GM18502 (cell line): ENCODE measurements at regions not wholly inside any gene's neighbourhood (a gene's known extent, or its start where the extent isn't known, plus 50 kb on each side); places are given as distances from the start of the nearest gene placed in this dataset.

Source experiments
- ATAC-seq: cut with Tn5 transposase; IDR thresholded peaks from one replicate; pipeline ENCODE4 v1.9.1; 2021; ENCODE audit warnings: mild to moderate bottlenecking; ENCODE audit not compliant: unreplicated experiment, poor library complexity

DNA sequence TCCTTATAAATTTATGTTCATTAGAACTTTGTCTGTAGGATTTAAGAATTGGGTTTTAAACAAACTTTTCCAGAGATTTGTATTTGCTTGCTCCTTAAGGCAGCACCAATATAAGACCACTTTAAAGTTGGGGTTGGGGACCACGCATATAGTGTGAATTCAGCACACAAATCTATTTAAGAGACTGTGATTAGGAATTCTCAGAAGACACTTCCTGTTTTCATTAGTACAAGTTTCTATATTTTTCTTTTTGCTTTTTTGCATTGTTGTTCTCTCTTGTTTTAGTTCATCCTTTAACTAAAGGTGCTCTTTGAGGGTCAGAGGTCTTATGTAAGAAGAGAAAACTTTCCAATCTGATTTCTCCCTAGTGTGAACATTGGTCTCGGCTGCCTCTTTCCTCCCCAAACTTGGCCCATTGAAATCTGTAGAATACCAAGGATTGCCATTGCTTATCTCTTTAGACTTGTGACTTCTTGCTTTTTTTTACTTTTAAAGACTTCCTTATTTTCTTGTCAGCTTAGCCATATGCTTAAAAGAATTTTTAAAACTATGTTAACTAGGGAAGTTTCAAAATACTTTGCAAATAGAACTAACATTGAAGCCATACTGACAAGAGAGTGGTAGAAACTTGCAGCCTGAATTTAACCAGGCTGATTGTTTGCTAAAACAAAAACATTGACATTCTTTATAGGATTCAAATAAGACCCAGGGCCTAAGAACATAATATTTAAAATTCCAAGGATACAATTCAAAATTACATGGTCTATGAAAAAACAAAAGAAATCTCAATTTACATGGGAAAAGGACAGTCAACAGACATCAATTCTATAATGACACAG, 264.1 kb upstream of the FN1 start:
- ATAC-seq: no peak

DNA sequence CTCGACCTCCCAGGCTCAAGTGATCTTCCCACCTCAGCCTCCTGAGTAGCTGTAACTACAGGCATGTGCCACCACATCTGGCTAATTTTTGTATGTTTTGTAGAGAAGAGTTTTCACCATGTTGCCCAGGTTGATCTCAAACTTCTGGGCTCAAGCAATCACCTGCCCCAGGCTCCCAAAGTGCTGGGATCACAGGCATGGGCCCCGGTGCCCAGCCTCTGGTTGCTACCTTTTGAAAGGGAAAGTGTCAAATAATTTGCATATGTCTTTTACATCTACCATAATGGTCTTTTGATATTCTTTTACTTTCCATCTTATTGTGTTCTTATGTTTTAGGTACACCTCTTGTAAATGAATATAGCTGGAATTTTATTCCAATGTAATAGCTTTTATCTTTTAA, 263.1 kb upstream of the FN1 start:
- no peak for ATAC-seq

DNA sequence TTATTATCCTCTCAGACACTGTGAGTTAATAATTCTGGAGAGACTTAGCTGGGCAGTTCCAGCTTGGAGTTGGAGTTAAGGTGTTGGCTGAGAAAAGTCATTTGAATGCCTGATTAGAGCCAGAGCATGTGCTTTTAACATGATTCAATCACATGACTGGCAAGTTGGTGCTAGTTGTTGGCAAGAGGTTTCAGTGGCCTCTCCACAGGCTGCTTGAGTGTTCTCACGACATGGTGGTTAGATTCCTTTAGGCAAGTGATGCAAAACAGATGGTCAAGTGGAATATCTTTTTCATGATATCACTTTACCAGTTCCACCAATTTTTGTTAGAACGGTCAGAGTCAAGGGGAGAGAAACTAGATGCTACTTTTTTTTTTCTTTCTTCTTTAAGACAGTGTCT, 262.7 kb upstream of the FN1 start:
- no peak for ATAC-seq

DNA sequence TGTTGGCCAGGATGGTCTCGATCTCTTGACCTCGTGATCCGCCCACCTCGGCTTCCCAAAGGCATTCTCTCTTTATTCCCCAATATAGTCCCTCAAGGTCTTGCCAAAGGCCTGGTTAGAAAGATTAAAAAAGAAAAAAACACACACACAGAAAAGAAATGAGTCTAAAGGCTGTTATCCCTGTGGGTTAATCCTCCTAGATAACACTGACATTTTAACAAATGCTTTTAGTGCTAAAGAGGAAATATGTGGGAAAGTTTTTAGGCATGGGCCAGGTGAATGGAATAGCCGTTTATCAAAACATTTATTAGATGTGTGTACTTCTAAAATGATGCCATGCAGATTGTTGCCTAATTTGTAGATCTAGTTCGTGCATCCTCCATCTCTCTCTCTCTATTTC, 261.6 kb upstream of the FN1 start:
- ATAC-seq: no peak

DNA sequence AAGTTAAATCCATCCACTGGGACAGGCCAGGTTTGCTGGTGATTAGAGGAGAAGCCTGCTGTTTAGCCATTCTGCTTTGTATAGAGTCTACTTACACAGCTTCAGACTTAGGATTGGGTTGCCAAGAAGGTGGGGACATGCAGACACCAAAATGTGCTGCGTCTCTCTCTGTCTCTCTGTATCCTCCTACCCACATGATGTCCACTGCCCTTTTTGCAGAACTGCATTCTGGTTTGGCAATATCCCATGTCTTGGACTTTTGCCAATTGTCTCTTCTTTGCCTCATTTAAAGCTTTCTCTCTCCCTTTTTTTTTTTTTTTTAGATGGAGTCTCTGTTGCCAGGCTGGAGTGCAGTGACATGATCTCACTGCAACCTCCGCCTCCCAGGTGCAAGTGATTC, 261.1 kb upstream of the FN1 start:
- ATAC-seq: no peak

DNA sequence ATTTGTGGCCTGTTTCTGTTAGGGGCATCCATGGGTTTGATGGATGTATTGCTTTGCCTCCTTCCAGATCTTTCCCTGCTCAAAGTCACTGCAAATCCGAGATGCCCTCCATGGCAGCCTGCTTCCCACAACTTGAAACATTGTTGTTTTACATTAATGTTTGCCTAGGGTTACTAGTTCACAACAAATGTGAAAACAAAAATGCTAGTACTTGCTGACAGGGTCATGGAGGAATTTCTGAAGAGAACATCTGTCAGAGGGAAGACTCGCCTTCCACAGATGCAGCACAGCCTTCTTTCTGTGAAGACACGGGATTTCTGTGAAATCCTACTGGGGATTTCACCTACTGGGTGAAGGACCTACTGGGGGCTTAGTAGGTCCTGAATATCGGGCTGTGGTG, 260.0 kb upstream of the FN1 start:
- no peak for ATAC-seq

DNA sequence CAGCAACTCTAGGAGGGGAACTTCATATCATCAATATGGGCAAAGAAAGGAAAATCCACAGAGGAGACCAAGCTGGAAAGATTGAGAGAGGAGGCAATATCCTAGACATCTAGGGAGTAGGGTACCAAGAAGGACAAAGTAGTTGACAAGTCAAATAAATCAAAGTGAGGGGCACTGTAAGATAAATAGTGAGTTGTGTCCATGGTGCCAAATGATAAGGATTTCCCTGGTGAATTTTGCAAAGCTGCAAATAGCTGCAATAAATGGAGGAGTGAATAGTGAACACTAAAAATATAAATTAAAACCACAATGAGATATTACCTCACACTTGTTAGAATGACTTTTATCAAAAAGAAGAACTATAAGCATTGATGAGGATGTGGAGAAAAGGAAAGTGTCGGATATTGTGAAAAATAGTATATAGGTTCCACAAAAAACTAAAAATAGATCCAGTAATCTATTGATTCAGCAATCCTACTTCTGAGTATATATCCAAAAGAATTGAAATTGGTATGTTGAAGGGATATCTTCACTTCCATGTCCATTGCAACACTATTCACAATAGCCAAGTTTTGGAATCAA, 258.2 kb upstream of the FN1 start:
- ATAC-seq: no peak

DNA sequence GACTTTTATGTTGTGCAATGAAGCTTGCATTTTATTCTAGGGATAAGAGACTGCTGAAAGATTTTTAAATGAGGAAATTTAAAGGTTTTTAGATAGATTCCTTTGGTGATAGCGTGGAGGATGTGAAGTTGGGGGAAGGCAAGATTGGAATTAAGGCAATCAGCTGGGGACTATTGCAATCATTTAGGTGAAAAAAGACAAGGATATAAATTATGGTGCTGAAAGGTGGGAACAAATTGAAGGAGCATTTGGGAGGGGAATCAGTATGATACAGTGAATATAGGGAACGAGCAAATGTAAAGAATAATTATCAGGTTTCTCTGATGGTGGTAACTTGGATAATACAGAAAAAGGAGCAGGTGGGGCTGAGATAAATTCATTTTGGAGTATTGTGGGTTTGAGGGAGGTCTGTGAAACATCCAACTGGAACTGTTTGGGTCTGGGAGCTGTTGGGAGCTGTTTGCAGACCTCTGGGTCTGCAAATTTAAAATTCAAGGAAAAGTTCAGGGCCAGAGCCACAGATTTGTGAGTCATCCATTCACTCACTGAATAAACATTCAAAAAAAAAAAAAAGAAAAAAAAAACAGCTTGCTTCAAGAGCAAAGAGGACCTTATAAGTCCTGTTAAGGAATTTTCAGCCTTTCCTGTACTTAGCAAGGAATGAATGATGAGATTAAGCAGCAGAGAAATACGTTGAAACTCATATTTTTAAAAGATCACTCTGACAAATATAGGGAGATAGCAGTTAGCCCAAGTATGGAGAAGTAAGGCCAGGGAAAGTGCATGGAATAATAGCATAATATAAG, 257.5 kb upstream of the FN1 start:
- no peak for ATAC-seq

DNA sequence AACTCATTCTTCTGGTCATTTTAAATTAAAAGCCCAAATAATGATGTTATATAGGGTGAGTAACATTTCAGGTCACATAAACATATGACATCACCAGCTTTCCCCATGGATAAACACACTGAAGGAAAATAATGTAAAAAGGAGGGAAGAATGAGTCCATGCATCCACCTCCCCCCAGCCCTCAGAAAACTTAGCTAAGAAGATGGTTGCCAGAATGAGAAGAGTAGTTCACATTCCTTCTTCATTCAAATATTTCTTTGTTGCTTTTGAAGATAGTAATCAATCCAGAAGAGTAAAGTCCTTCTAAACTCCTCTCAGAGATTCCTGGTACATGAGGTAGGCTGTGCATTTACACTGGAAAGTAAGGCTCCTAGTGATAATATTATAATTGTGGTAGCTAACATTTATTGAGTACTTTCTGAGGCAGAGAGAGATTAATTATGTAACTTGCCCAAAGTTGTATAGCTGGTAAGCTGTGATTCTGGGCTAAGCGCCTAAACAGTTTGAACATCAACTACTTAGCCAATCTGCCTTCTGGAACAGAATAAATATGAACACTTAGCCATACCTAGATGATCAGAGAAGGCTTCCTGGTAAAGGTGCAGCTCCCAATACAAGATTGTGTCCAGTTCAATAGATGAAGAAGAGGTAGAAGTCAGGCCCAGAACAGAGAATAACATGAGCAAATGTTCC, 256.7 kb upstream of the FN1 start:
- ATAC-seq: no peak

DNA sequence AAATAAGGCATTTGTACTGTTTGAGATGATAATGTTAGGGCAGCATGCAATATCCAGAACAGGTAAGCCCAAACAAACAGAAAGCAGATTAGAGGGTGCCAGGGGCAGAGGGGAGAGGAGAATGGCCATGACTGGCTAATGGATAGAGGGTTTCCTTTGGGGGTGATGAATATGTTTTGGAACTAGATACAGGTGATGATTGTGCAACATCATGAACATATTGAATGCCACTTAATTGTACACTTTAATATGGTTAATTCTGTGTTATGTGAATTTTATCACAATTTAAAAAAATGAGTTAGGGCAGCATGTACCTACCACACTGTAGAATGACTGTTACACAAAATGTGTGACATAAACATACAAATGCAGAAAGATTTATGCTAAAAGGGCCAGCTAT, 255.5 kb upstream of the FN1 start:
- no peak for ATAC-seq

DNA sequence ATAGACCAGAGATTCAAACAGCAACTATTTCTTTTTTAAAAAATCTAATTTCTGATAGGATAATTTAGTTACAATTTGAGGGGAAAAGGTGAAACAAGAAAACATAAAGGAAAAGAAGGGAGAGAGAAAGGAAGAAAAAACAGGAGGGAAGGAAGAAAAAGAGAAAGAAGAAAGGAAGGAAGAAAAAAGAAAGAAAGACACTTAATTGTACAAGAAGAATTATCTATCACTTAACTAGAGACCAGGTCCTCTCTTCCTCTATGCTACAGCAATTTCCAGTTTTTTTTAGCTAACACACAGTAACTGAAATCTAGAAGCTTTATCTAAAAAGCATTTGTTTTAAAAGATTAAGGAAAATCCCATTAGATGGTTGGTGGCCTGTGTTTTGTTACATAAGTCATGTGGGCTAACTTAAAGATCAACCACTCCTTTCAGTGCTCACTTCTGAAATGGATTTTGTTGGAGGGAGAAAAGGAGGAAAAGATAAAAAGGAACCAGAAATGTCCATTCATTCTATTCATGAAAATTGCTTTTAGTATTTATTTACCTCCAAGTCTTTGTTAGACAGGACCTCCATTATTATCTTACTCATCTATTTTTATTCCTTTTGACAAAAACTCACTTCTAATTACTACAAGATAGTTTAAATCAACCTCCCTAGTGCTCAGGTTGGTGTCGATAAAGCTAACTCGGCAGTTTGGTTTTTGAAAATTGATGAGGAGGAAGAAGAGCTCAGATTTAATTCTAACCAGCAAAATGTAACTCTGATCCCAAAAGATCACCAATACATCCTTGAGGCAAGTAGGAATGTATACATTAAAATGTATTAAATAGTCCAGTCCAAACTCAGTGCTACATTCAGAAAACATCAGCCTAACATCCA, 251.5 kb upstream of the FN1 start:
- ATAC-seq: no peak

DNA sequence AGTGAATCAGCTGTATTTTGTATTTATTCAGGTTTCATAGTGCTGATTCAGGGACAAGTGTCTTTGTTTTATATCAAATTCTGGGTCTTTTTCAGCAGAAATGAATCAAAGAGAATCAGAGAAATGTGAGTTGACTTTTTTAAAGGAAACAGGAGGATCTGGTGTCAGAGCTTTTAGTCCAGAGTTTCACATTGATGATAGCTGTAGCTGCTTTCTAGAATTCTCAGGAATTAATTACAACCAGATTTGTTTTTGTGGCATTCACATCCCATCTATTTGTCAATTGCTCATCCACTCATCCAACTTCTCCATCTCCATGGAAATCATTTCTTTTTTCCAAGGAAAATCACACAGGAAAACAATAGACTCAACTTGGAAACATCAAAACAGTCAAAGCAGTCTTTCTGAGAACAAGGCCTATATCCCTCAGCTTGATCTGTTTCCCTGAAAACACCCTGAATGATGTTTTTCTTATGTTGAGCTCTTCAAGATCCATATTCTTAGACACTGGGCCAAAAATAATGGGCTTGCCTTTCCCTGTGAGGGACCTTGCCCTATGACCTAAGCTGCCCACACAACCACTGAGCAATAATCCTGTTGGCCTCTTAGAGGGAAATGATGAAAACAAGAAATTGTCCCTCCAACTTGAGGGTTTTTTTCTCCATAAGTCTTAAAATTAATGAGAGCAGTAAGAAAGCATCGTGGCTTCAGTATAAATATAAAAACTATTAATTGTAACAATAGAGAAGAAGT, 249.5 kb upstream of the FN1 start:
- no peak for ATAC-seq

DNA sequence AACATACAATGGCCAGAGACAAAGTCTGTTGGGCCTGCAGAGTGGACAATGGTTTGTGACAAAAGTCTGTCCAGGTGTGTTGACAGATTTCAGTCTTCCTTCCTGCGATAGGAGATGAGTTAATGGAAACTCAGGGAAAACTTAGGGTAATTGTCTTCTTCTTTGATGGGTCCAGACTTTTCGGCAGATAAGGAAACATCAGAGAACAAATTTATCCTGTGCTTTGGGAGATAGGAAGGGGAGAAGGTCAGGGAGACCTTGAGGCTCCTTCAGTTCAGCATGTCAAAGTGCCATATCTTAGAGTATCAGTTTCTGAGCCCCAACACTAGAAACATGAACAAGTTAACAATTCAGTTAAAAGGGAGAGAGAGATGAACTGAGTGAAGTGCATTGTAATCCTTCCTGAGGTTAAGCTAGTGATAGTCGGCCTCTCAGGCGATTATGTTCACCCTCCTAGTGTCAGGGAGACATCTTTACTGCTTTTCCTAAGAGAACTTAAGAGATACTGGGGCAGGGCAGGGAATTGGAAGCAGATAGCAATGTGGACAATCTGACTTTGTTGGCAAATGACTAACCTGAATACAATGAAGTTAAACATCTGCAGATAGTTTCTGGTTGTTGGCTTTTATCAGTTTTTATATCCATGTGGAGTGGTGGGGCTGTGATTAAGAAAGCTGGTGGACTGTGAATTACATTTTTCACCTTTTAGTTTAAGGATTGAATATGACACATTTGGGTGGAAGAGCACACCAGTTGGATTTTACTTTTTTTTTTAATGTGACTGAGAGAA, 248.8 kb upstream of the FN1 start:
- no peak for ATAC-seq

DNA sequence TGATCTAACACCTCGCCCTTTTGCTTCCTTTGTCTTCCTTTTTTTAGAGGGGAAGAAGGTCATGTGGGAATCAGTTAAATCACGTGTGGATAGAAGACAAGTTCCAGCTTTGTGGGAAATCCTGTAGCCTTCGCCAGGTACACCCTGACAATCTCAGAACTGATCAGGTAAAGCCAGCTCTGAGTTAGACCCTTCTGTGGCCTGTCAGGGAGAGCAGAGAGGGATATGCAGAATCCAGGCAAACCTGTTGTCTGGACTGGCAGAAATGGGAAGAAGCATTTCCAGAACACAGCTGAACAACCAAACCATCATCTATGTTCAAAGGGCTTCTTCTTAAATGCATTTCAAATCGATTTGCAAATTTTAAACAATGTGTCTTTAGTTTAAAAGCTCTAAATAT, 247.4 kb upstream of the FN1 start:
- ATAC-seq: no peak

DNA sequence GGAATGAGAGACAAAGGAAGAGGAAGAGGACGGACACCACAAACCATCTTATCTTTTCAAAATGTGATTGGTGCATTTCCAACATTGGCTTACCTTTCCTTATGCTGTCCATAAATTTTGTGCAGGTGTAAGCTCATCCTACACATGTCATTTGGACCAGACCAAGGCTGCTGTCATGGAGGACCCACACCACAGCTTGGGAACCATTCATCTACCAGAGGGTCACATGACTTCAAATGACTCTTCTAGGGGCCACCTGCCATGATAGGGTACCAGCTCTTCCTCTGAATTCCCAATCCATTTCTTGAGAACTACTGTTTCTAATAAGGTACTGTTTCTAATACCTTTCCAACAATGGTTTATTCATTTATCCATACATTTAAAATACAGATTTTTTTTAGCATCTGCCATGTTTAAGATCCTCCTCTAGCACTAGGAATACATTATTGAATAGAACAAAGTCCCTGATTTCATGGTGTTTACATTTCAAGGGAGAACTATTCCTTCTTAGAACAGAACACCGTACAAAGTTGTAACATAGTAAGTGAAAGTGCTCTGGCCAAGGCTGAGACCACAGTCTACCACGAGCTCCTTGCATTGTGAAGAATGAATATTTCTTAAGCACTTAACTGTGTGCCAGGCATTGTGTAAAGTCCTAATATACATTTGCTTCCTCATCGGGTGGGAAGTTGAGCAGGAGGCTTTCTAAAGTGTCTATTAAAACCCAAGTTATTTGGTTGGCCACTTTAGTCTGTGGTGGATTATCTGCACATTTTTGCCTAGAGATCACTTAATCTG, 246.1 kb upstream of the FN1 start:
- no peak for ATAC-seq

DNA sequence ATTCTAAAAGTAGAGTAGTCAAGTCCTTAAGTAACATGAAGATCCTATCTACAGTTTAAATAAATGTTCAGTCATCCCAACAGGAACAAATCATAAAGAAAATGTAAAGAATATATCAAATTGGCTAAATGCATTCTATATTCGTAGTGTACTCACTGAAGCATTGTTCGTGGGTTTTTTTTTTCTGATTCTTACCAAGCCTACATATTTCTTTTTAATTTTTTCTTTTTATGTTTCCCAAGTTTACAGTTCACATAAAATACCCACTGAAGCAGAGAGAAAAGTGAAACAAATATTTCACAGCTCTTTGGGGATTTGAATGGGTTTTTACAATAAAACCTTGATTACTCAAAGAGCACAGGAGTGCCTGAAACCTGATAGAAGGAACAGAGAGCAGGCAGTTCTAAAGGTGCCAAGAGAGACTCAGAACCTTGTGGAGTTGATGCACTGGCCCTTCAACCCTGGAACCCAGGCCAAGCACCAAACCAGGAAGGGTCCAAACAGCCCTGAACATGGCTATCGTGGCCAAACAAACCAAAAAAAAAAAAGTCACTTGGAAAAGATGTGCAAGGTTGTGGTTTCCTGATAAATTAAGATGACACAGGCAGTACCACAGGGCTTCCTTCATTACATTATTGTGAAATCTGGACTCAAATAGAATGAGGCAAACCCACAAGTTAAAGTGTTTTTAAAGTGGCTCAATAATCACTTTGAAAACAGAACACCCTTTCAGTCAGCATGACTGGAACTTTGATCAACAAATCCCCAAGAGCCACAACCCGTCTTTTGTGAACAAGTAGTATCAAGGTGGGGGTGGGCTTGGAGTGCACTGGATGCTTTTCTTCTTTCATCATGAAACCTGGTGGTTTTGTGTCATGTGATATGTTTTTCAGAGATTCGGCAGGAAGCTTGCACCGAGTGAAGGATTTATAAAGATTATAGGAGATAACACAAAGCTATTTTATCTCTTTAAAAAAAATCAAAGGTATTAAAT, 245.0 kb upstream of the FN1 start:
- ATAC-seq: peak; percentile 57
